Fibroblast of the aortic adventitia (primary cell): ENCODE measurements at regions not wholly inside any gene's neighbourhood (a gene's known extent, or its start where the extent isn't known, plus 50 kb on each side); places are given as distances from the start of the nearest gene placed in this dataset.

Experiments used
- DNase-seq: peaks from one replicate; pipeline ENCODE4 v3.0.0-alpha.2; 2010; ENCODE audit warnings: low read depth
- H3K4me3 ChIP-seq: 2 replicates; pipeline ENCODE4 v1.5.1; 2011; ENCODE audit warnings: low read depth, mild to moderate bottlenecking, control low read depth, low read length, moderate library complexity
- CTCF ChIP-seq: IDR thresholded peaks from 2 replicates; pipeline ENCODE4 v1.5.1; 2011; ENCODE audit warnings: mild to moderate bottlenecking, low read length, control low read depth, inconsistent platforms; ENCODE audit not compliant: insufficient read depth

GRCh38 chr14:82192387-82192786 lies 658.7 kb upstream of the SEL1L start:
- DNase-seq = no peak
- no peak for TF ChIP-seq CTCF
- no peak overlapping the region for H3K4me3 ChIP-seq

GRCh38 chr14:82223276-82223675 lies 689.6 kb upstream of the SEL1L start:
- TF ChIP-seq CTCF = no peak
- no peak for DNase-seq
- no peak overlapping the region for H3K4me3 ChIP-seq

GRCh38 chr14:82224610-82225009 lies 691.0 kb upstream of the SEL1L start:
- no peak for DNase-seq
- no peak for TF ChIP-seq CTCF
- no peak overlapping the region for H3K4me3 ChIP-seq

- DNase-seq = no peak
- no peak overlapping the region for H3K4me3 ChIP-seq
- TF ChIP-seq CTCF = no peak
These were observed 697.1 kb upstream of the SEL1L start for GRCh38 chr14:82230748-82231147.

- no peak overlapping the region for H3K4me3 ChIP-seq
- TF ChIP-seq CTCF = no peak
- DNase-seq = no peak
These were observed 705.0 kb upstream of the SEL1L start for GRCh38 chr14:82238649-82239048.

- DNase-seq = no peak
- no peak overlapping the region for H3K4me3 ChIP-seq
- no peak for TF ChIP-seq CTCF
These were observed 705.6 kb upstream of the SEL1L start for GRCh38 chr14:82239223-82239622.

- H3K4me3 ChIP-seq = no peak overlapping the region
- no peak for DNase-seq
- no peak for TF ChIP-seq CTCF
These were observed 711.1 kb upstream of the SEL1L start for GRCh38 chr14:82244791-82245190.
